Karpas-422 (cell line): ENCODE measurements at regions not wholly inside any gene's neighbourhood (a gene's known extent, or its start where the extent isn't known, plus 50 kb on each side); places are given as distances from the start of the nearest gene placed in this dataset.
"Not testable (repeated sequence)": the region's sequence is repeated elsewhere in the genome, so short reads cannot be mapped to it uniquely, and the experiment has no call there.

Experiments
- DNase-seq: peaks from one replicate; pipeline ENCODE4 v3.0.0-alpha.2; 2015
- H2AFZ ChIP-seq: fragments of 200-600 bp; sonication (generic); 2 replicates; pipeline ENCODE4 v1.6.1; 2014; ENCODE audit warnings: antibody characterized with exemption, low read length, mixed read lengths
- H3K27ac ChIP-seq: fragments of 200-600 bp; sonication (generic); 2 replicates; pipeline ENCODE4 v1.5.1; 2014; ENCODE audit warnings: mild to moderate bottlenecking, low read length, moderate library complexity
- H3K27me3 ChIP-seq: fragments of 200-600 bp; sonication (generic); 2 replicates; pipeline ENCODE4 v1.6.1; 2014; ENCODE audit warnings: low read length, mixed read lengths
- H3K36me3 ChIP-seq: fragments of 200-600 bp; sonication (generic); 2 replicates; pipeline ENCODE4 v1.6.1; 2014; ENCODE audit warnings: low read length, mixed read lengths; ENCODE audit not compliant: insufficient read depth
- H3K4me1 ChIP-seq: fragments of 200-600 bp; sonication (generic); 2 replicates; pipeline ENCODE4 v1.6.1; 2014; ENCODE audit warnings: mild to moderate bottlenecking, low read length, mixed read lengths
- H3K4me2 ChIP-seq: fragments of 200-600 bp; sonication (generic); 2 replicates; pipeline ENCODE4 v1.6.1; 2014; ENCODE audit warnings: low read length, low read depth, mild to moderate bottlenecking; ENCODE audit not compliant: poor library complexity, severe bottlenecking
- H3K4me3 ChIP-seq: fragments of 200-600 bp; sonication (generic); 2 replicates; pipeline ENCODE4 v1.5.1; 2014; ENCODE audit warnings: mild to moderate bottlenecking, antibody characterized with exemption, low read length, mixed read lengths
- H3K79me2 ChIP-seq: fragments of 200-600 bp; sonication (generic); 2 replicates; pipeline ENCODE4 v1.6.1; 2014; ENCODE audit warnings: mild to moderate bottlenecking, low read length, mixed read lengths
- H3K9ac ChIP-seq: fragments of 200-600 bp; sonication (generic); 2 replicates; pipeline ENCODE4 v1.6.0; 2014; ENCODE audit warnings: low read length
- H3K9me2 ChIP-seq: fragments of 200-600 bp; sonication (generic), shearing (Covaris generic); replicated peaks from 2 replicates; pipeline ENCODE4 v1.6.0; 2014; ENCODE audit warnings: mild to moderate bottlenecking, low read length, moderate library complexity; ENCODE audit not compliant: insufficient read depth
- H3K9me3 ChIP-seq: fragments of 300-700, 200-600 bp; sonication (generic); 2 replicates; pipeline ENCODE4 v1.6.1; 2014; ENCODE audit warnings: low read length, mixed read lengths
- H4K20me1 ChIP-seq: fragments of 200-600 bp; sonication (generic); 2 replicates; pipeline ENCODE4 v1.6.1; 2014; ENCODE audit warnings: mild to moderate bottlenecking, antibody characterized with exemption, low read length, low read depth; ENCODE audit not compliant: insufficient read depth

- Histone ChIP-seq H3K36me3 (no peaks in the 10 kb centered on the region), H3K9me3 (peaks cover 21% of the 10 kb centered on the region), H2AFZ (no peak overlapping the region), H3K27me3 (no peaks in the 10 kb centered on the region), H3K79me2 (no peaks in the 10 kb centered on the region), H4K20me1 (no peaks in the 10 kb centered on the region), H3K27ac (no peak overlapping the region), H3K4me3 (no peak overlapping the region), H3K4me2 (no peak overlapping the region), H3K9ac (no peak overlapping the region), H3K9me2 (no peaks in the 10 kb centered on the region), H3K4me1 (no peaks in the 10 kb centered on the region)
- no peak for DNase-seq
These were observed 942.1 kb upstream of the SPRY2 start for GRCh38 chr13:81283062-81283461.

- no peaks in the 10 kb centered on the region for H3K27me3 ChIP-seq
- no peaks in the 10 kb centered on the region for H4K20me1 ChIP-seq
- H2AFZ ChIP-seq = no peak overlapping the region
- no peaks in the 10 kb centered on the region for H3K9me2 ChIP-seq
- peaks cover 14% of the 10 kb centered on the region for H3K9me3 ChIP-seq
- no peaks in the 10 kb centered on the region for H3K79me2 ChIP-seq
- no peak overlapping the region for H3K27ac ChIP-seq
- no peak overlapping the region for H3K4me2 ChIP-seq
- no peaks in the 10 kb centered on the region for H3K36me3 ChIP-seq
- no peaks in the 10 kb centered on the region for H3K4me1 ChIP-seq
- H3K4me3 ChIP-seq = no peak overlapping the region
- no peak overlapping the region for H3K9ac ChIP-seq
- no peak for DNase-seq
These were observed 934.8 kb upstream of the SPRY2 start for GRCh38 chr13:81275666-81276258.

- H3K4me2 ChIP-seq = no peak overlapping the region
- DNase-seq = no peak
- no peaks in the 10 kb centered on the region for H3K79me2 ChIP-seq
- no peak overlapping the region for H2AFZ ChIP-seq
- no peaks in the 10 kb centered on the region for H4K20me1 ChIP-seq
- no peak overlapping the region for H3K4me3 ChIP-seq
- H3K4me1 ChIP-seq = no peaks in the 10 kb centered on the region
- no peaks in the 10 kb centered on the region for H3K9me2 ChIP-seq
- H3K27me3 ChIP-seq = no peaks in the 10 kb centered on the region
- no peak overlapping the region for H3K9ac ChIP-seq
- H3K9me3 ChIP-seq = peaks cover 19% of the 10 kb centered on the region; the same call in 1 of the 2 replicates
- H3K27ac ChIP-seq = no peak overlapping the region
- no peaks in the 10 kb centered on the region for H3K36me3 ChIP-seq
These were observed 906.8 kb upstream of the SPRY2 start for GRCh38 chr13:81247711-81248110.

GRCh38 chr13:81246556-81246955 is 905.6 kb upstream of the SPRY2 start:
- Histone ChIP-seq H3K36me3 (no peaks in the 10 kb centered on the region), H3K4me3 (no peak overlapping the region), H3K79me2 (no peaks in the 10 kb centered on the region), H3K9ac (no peak overlapping the region), H4K20me1 (no peaks in the 10 kb centered on the region), H3K4me2 (no peak overlapping the region), H3K9me3 (peaks cover 15% of the 10 kb centered on the region; the same call in 1 of the 2 replicates), H3K27me3 (no peaks in the 10 kb centered on the region), H2AFZ (peak overlapping the region; percentile 14; the same call in 1 of the 2 replicates), H3K27ac (no peak overlapping the region), H3K9me2 (no peaks in the 10 kb centered on the region), H3K4me1 (no peaks in the 10 kb centered on the region)
- no peak for DNase-seq

- Histone ChIP-seq H3K4me2 (no peak overlapping the region), H2AFZ (no peak overlapping the region), H3K79me2 (no peaks in the 10 kb centered on the region), H3K27ac (no peak overlapping the region), H3K4me1 (no peaks in the 10 kb centered on the region), H4K20me1 (no peaks in the 10 kb centered on the region), H3K9me2 (no peaks in the 10 kb centered on the region), H3K27me3 (no peaks in the 10 kb centered on the region), H3K36me3 (no peaks in the 10 kb centered on the region), H3K4me3 (no peak overlapping the region), H3K9ac (no peak overlapping the region), H3K9me3 (peaks cover 8% of the 10 kb centered on the region; the same call in 1 of the 2 replicates)
- DNase-seq = no peak
These were observed 903.1 kb upstream of the SPRY2 start for GRCh38 chr13:81244011-81244410.

GRCh38 chr13:81230386-81230785 is 889.5 kb upstream of the SPRY2 start:
- Histone ChIP-seq H3K4me2 (no peak overlapping the region), H2AFZ (no peak overlapping the region), H3K27me3 (no peaks in the 10 kb centered on the region), H3K4me3 (no peak overlapping the region), H3K4me1 (no peaks in the 10 kb centered on the region), H3K79me2 (no peaks in the 10 kb centered on the region), H4K20me1 (no peaks in the 10 kb centered on the region), H3K9me3 (peaks cover 22% of the 10 kb centered on the region), H3K36me3 (no peaks in the 10 kb centered on the region), H3K9me2 (no peaks in the 10 kb centered on the region), H3K27ac (no peak overlapping the region), H3K9ac (no peak overlapping the region)
- no peak for DNase-seq

GRCh38 chr13:81226830-81227229 is 885.9 kb upstream of the SPRY2 start:
- not testable (repeated sequence) for H4K20me1 ChIP-seq, H3K4me1 ChIP-seq

GRCh38 chr13:81224209-81224833 is 883.4 kb upstream of the SPRY2 start:
- no peak overlapping the region for H3K27ac ChIP-seq
- no peaks in the 10 kb centered on the region for H4K20me1 ChIP-seq
- H3K9ac ChIP-seq = no peak overlapping the region
- H3K27me3 ChIP-seq = no peaks in the 10 kb centered on the region
- no peaks in the 10 kb centered on the region for H3K4me1 ChIP-seq
- no peak overlapping the region for H2AFZ ChIP-seq
- no peaks in the 10 kb centered on the region for H3K36me3 ChIP-seq
- no peak for DNase-seq
- no peaks in the 10 kb centered on the region for H3K79me2 ChIP-seq
- H3K4me3 ChIP-seq = no peak overlapping the region
- no peak overlapping the region for H3K4me2 ChIP-seq
- peaks cover 20% of the 10 kb centered on the region for H3K9me3 ChIP-seq
- H3K9me2 ChIP-seq = no peaks in the 10 kb centered on the region

More at GRCh38 chr13:81226830-81227229, 885.9 kb upstream of the SPRY2 start:
- H3K9me2 ChIP-seq, H3K9ac ChIP-seq, H3K36me3 ChIP-seq, H3K4me2 ChIP-seq, H3K4me3 ChIP-seq, H2AFZ ChIP-seq, H3K27me3 ChIP-seq, H3K79me2 ChIP-seq, H3K27ac ChIP-seq, DNase-seq: not testable (repeated sequence)
- H3K9me3 ChIP-seq = peaks cover 24% of the 10 kb centered on the region
